Body of pancreas (tissue), 4 donors: ENCODE measurements at regions not wholly inside any gene's neighbourhood (a gene's known extent, or its start where the extent isn't known, plus 50 kb on each side); places are given as distances from the start of the nearest gene placed in this dataset.

Experiments
- POLR2A ChIP-seq, 3 donors: fragments of 450-650 bp; IDR thresholded peaks; one replicate each; pipeline ENCODE4 v1.6.1; 2016; ENCODE audit warnings: antibody characterized with exemption in 3 of 3, mild to moderate bottlenecking in 2 of 3
- TF ChIP-seq, protein P1 (sequence below), 7 experiments: fragments of 450-650 bp in 4 of 7; fragments of 200-600 bp in 3 of 7; sonication (generic) in 3 of 7; IDR thresholded peaks; one replicate each; pipeline ENCODE4 v1.5.1; 2016 to 2019; ENCODE audit warnings: antibody characterized with exemption in 7 of 7

GRCh38 chr9:82539856-82540579, 522.9 kb downstream of the RASEF start:
- TF ChIP-seq, protein P1, sequence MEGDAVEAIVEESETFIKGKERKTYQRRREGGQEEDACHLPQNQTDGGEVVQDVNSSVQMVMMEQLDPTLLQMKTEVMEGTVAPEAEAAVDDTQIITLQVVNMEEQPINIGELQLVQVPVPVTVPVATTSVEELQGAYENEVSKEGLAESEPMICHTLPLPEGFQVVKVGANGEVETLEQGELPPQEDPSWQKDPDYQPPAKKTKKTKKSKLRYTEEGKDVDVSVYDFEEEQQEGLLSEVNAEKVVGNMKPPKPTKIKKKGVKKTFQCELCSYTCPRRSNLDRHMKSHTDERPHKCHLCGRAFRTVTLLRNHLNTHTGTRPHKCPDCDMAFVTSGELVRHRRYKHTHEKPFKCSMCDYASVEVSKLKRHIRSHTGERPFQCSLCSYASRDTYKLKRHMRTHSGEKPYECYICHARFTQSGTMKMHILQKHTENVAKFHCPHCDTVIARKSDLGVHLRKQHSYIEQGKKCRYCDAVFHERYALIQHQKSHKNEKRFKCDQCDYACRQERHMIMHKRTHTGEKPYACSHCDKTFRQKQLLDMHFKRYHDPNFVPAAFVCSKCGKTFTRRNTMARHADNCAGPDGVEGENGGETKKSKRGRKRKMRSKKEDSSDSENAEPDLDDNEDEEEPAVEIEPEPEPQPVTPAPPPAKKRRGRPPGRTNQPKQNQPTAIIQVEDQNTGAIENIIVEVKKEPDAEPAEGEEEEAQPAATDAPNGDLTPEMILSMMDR (IDR thresholded peaks at IDR 0.05), result no peak
- TF ChIP-seq POLR2A (IDR thresholded peaks at IDR 0.05), result no peak
